Fibroblast of skin of abdomen (primary cell): ENCODE measurements at regions not wholly inside any gene's neighbourhood (a gene's known extent, or its start where the extent isn't known, plus 50 kb on each side); places are given as distances from the start of the nearest gene placed in this dataset.
A peak's percentile ranks its signal among the peaks of the same experiment; 100 is the strongest.
"Not testable (repeated sequence)": the region's sequence is repeated elsewhere in the genome, so short reads cannot be mapped to it uniquely, and the experiment has no call there.

Experiments used
- DNase-seq: peaks from one replicate; pipeline ENCODE4 v3.0.0-alpha.2; 2013

GRCh38 chr5:118371973-118372831 is 616.1 kb downstream of the DTWD2 start:
- peak; percentile 16 for DNase-seq

GRCh38 chr5:118366429-118366828 is 621.9 kb downstream of the DTWD2 start:
- DNase-seq, result no peak

GRCh38 chr5:118365718-118366117 is 622.6 kb downstream of the DTWD2 start:
- no peak for DNase-seq

- DNase-seq, result peak; percentile 17
Observed at GRCh38 chr5:118354797-118355196, 633.5 kb downstream of the DTWD2 start.

- DNase-seq, result no peak
Observed at GRCh38 chr5:118353970-118354369, 634.4 kb downstream of the DTWD2 start.

GRCh38 chr5:118336468-118336867 is 651.9 kb downstream of the DTWD2 start:
- DNase-seq, result no peak

GRCh38 chr5:118327389-118327788 is 661.0 kb downstream of the DTWD2 start:
- DNase-seq, result no peak

GRCh38 chr5:118326481-118327045 is 661.8 kb downstream of the DTWD2 start:
- DNase-seq, result peak; percentile 70

- DNase-seq, result peak; percentile 61
Observed at GRCh38 chr5:118325931-118326330, 662.4 kb downstream of the DTWD2 start.

- DNase-seq, result not testable (repeated sequence)
Observed at GRCh38 chr5:118323723-118324122, 664.6 kb downstream of the DTWD2 start.

- no peak for DNase-seq
Observed at GRCh38 chr5:118321081-118321480, 667.3 kb downstream of the DTWD2 start.

- DNase-seq, result no peak
Observed at GRCh38 chr5:118320121-118320520, 668.2 kb downstream of the DTWD2 start.

GRCh38 chr5:118314931-118315330 is 673.4 kb downstream of the DTWD2 start:
- peak; percentile 50 for DNase-seq

GRCh38 chr5:118311103-118311819 is 677.1 kb downstream of the DTWD2 start:
- DNase-seq, result no peak

- DNase-seq, result peak; percentile 31
Observed at GRCh38 chr5:118310401-118310800, 677.9 kb downstream of the DTWD2 start.

- DNase-seq, result peak; percentile 26
Observed at GRCh38 chr5:118303296-118303695, 685.1 kb downstream of the DTWD2 start.

GRCh38 chr5:118302786-118303185 is 685.6 kb downstream of the DTWD2 start:
- no peak for DNase-seq

GRCh38 chr5:118301696-118302095 is 686.7 kb downstream of the DTWD2 start:
- DNase-seq, result no peak

GRCh38 chr5:118295045-118295444 is 693.3 kb downstream of the DTWD2 start:
- no peak for DNase-seq

GRCh38 chr5:118293378-118293777 is 695.0 kb downstream of the DTWD2 start:
- DNase-seq, result no peak

GRCh38 chr5:118290204-118290603 is 698.1 kb downstream of the DTWD2 start:
- DNase-seq, result no peak

GRCh38 chr5:118284230-118284629 is 704.1 kb downstream of the DTWD2 start:
- not testable (repeated sequence) for DNase-seq

GRCh38 chr5:118282480-118283038 is 705.8 kb downstream of the DTWD2 start:
- DNase-seq, result not testable (repeated sequence)
